ENCODE measurements at regions not wholly inside any gene's neighbourhood (a gene's known extent, or its start where the extent isn't known, plus 50 kb on each side); places are given as distances from the start of the nearest gene placed in this dataset.
A peak's percentile ranks its signal among the peaks of the same experiment; 100 is the strongest.

GRCh38 chr13:29978211-29978610, 127.8 kb upstream of the UBL3 start:
- DNase-seq (ENCODE audit: low read depth) = no peak
- no peaks in the 10 kb centered on the region for H3K36me3 ChIP-seq (ENCODE audit: control insufficient read depth, insufficient read depth, low read length)
- POLR2A ChIA-PET = no interaction called here
- no peak for TF ChIP-seq CTCF (IDR thresholded peaks at IDR 0.05; ENCODE audit: insufficient read depth, low read depth, low read length)
- CTCF ChIA-PET = interaction anchor here (1.2 kb wide), 1 partner anchor 54 kb away, joined by 3 read pairs; no protein-coding TSS in a partner anchor
- H3K27me3 ChIP-seq (ENCODE audit: control insufficient read depth, insufficient read depth, low read length) = no peaks in the 10 kb centered on the region
- H3K4me3 ChIP-seq (ENCODE audit: low read depth, low read length) = no peak overlapping the region

GRCh38 chr13:29977476-29978120, 127.2 kb upstream of the UBL3 start:
- Histone ChIP-seq H3K4me3 (ENCODE audit: low read depth, low read length) (no peak overlapping the region), H3K36me3 (ENCODE audit: control insufficient read depth, insufficient read depth, low read length) (no peaks in the 10 kb centered on the region), H3K27me3 (ENCODE audit: control insufficient read depth, insufficient read depth, low read length) (no peaks in the 10 kb centered on the region)
- no peak for TF ChIP-seq CTCF (IDR thresholded peaks at IDR 0.05; ENCODE audit: insufficient read depth, low read depth, low read length)
- CTCF ChIA-PET = interaction anchor here (1.2 kb wide), 1 partner anchor 53 kb away, joined by 3 read pairs; no protein-coding TSS in a partner anchor
- POLR2A ChIA-PET = no interaction called here
- no peak for DNase-seq (ENCODE audit: low read depth)

- no peak for TF ChIP-seq CTCF (IDR thresholded peaks at IDR 0.05; ENCODE audit: insufficient read depth, low read depth, low read length)
- no peak for DNase-seq (ENCODE audit: low read depth)
- Histone ChIP-seq H3K4me3 (ENCODE audit: low read depth, low read length) (no peak overlapping the region), H3K27me3 (ENCODE audit: control insufficient read depth, insufficient read depth, low read length) (no peaks in the 10 kb centered on the region), H3K36me3 (ENCODE audit: control insufficient read depth, insufficient read depth, low read length) (no peaks in the 10 kb centered on the region)
- ChIA-PET CTCF (interaction anchor here (0.6 to 1.5 kb wide), 2 partner anchors 13 to 23 kb away, joined by 3 read pairs; no protein-coding TSS in a partner anchor), POLR2A (no interaction called here)
These were observed 126.1 kb upstream of the UBL3 start for GRCh38 chr13:29976535-29976934.

GRCh38 chr13:29975283-29975682, 124.9 kb upstream of the UBL3 start:
- DNase-seq (ENCODE audit: low read depth) = no peak
- no peak for TF ChIP-seq CTCF (IDR thresholded peaks at IDR 0.05; ENCODE audit: insufficient read depth, low read depth, low read length)
- Histone ChIP-seq H3K27me3 (ENCODE audit: control insufficient read depth, insufficient read depth, low read length) (no peaks in the 10 kb centered on the region), H3K36me3 (ENCODE audit: control insufficient read depth, insufficient read depth, low read length) (no peaks in the 10 kb centered on the region), H3K4me3 (ENCODE audit: low read depth, low read length) (no peak overlapping the region)
- POLR2A ChIA-PET = no interaction called here
- CTCF ChIA-PET = interaction anchor here (1.5 kb wide), 1 partner anchor 22 kb away, joined by 3 read pairs; no protein-coding TSS in a partner anchor

- peak; percentile 58 for DNase-seq (ENCODE audit: low read depth)
- ChIA-PET CTCF (interaction anchor here (0.8 kb wide), 1 partner anchor 15 kb away, joined by 3 read pairs; no protein-coding TSS in a partner anchor), POLR2A (interaction anchor here (0.6 kb wide), 1 partner anchor 44 kb away, joined by 5 read pairs; no protein-coding TSS in a partner anchor)
- Histone ChIP-seq H3K36me3 (ENCODE audit: control insufficient read depth, insufficient read depth, low read length) (no peaks in the 10 kb centered on the region), H3K27me3 (ENCODE audit: control insufficient read depth, insufficient read depth, low read length) (no peaks in the 10 kb centered on the region), H3K4me3 (ENCODE audit: low read depth, low read length) (no peak overlapping the region)
- TF ChIP-seq CTCF (IDR thresholded peaks at IDR 0.05; ENCODE audit: insufficient read depth, low read depth, low read length) = no peak
These were observed 118.9 kb upstream of the UBL3 start for GRCh38 chr13:29969286-29969685.

All from BJ (cell line).